ENCODE measurements at regions not wholly inside any gene's neighbourhood (a gene's known extent, or its start where the extent isn't known, plus 50 kb on each side); places are given as distances from the start of the nearest gene placed in this dataset.

DNA sequence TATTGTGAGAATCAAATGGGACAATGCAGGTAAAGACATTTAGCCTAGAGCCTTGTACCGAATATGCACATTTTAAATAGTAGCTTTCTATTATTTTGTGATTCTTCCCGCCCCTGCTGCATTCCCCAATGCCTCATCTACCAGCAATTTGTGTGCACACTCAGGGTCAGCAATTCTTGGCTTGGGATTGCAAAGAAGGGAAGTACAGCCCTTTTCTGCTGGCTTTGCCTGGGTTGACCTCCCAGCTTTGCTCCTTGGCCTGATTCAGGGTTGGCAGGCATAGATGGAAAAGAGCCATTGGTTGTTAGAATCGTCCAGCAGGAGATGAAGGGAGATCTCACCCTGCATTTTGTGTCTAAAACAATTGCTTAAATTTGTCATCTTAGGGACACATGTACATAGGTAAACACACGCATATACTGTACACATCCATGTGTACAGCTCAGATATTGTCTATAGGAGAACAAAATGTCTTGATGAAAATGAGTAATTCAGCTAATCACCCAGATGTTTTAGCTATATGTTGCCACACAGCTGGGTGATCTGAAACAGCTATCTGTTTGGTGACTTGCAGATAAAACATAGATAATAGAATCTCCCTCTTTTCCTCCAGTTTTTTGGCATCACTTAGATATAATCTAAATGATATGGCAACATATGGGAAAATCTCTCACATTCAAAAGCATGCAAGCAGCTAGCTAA lies 340.9 kb upstream of the TBL1XR1 start:
- CTCF ChIA-PET = interaction anchor here (0.7 to 1.0 kb wide), 3 partner anchors 13 to 19 kb away, joined by 3 read pairs; no protein-coding TSS in a partner anchor
- DNase-seq (ENCODE audit: low read depth, low spot score) = no peak
- POLR2A ChIA-PET = no interaction called here
- no peak overlapping the region for H3K4me3 ChIP-seq (ENCODE audit: low read depth, low read length)
- TF ChIP-seq, protein P1, sequence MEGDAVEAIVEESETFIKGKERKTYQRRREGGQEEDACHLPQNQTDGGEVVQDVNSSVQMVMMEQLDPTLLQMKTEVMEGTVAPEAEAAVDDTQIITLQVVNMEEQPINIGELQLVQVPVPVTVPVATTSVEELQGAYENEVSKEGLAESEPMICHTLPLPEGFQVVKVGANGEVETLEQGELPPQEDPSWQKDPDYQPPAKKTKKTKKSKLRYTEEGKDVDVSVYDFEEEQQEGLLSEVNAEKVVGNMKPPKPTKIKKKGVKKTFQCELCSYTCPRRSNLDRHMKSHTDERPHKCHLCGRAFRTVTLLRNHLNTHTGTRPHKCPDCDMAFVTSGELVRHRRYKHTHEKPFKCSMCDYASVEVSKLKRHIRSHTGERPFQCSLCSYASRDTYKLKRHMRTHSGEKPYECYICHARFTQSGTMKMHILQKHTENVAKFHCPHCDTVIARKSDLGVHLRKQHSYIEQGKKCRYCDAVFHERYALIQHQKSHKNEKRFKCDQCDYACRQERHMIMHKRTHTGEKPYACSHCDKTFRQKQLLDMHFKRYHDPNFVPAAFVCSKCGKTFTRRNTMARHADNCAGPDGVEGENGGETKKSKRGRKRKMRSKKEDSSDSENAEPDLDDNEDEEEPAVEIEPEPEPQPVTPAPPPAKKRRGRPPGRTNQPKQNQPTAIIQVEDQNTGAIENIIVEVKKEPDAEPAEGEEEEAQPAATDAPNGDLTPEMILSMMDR (IDR thresholded peaks at IDR 0.05; ENCODE audit: insufficient read depth, low read length, missing control alignments) = no peak

DNA sequence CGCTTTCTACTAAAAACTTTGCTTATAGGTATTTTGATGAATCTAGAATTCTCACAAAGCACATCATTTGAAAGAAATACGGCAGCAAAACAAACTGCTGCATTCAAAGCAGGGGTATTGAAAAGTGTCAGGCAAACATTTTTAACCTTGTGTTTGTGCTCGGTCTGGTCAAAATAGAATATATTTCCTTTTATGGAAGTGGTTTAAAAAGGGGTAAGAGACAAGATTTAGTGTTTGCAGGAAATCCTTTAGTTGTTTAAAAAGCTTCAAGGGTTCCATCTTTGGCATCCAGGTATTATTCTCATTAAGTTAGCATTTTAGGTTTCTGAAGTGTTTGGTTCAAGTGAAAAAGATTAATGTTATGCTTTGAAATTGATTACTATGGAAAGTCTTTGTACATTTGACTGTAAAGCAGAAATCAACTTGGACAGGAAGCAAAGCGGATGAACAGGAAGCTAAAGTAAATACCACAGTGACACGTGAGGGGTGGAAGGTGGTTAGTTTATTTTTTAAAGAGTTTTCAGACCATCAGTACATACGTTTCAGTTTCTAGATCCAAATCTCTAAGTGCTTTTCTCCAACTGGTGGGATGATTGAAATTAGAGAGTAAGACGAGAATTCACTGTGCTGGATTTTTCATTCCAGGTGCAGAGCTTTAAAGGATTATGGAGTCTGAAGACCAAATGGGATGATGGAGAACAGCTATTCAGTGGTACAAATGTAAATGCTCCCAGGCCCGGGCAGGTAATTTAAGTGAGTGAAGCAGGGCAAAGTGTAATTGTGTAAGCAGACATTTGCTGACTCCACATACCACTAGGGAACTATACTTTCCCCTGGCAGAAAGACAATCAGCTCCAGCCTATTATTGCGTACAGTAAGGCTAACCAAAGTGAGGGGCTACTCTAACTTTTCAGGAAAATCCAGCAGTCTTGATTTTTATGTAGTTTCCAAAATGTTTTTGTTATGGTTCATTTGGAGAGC lies 341.8 kb upstream of the TBL1XR1 start:
- POLR2A ChIA-PET = no interaction called here
- CTCF ChIA-PET = no interaction called here
- TF ChIP-seq, protein P1 (IDR thresholded peaks at IDR 0.05; ENCODE audit: insufficient read depth, low read length, missing control alignments) = no peak
- H3K4me3 ChIP-seq (ENCODE audit: low read depth, low read length) = no peak overlapping the region
- no peak for DNase-seq (ENCODE audit: low read depth, low spot score)

GRCh38 chr3:177541541-177541940 lies 344.3 kb upstream of the TBL1XR1 start:
- TF ChIP-seq, protein P1 (IDR thresholded peaks at IDR 0.05; ENCODE audit: insufficient read depth, low read length, missing control alignments) = no peak
- POLR2A ChIA-PET = no interaction called here
- no peak overlapping the region for H3K4me3 ChIP-seq (ENCODE audit: low read depth, low read length)
- CTCF ChIA-PET = no interaction called here
- no peak for DNase-seq (ENCODE audit: low read depth, low spot score)

DNA sequence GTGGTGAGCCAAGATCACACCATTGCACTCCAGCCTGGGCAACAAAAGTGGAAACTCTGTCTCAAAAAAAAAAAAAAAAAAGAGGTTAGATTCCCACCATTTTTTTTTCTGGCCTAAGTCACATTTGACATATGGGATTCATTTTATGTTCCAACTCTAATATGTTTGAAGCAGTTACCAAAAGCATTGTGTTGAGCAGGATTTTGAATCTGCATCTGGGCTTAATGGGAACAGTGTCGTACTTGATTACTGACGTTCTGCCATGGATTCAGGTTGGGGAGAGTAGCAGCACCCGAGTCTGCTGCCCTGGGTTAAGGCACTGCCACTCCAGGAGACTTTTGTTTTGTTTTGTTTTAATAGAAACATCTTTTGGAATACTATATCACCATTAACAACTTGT lies 348.7 kb upstream of the TBL1XR1 start:
- CTCF ChIA-PET = no interaction called here
- POLR2A ChIA-PET = no interaction called here
- H3K4me3 ChIP-seq (ENCODE audit: low read depth, low read length) = no peak overlapping the region
- DNase-seq (ENCODE audit: low read depth, low spot score) = no peak
- TF ChIP-seq, protein P1 (IDR thresholded peaks at IDR 0.05; ENCODE audit: insufficient read depth, low read length, missing control alignments) = no peak

DNA sequence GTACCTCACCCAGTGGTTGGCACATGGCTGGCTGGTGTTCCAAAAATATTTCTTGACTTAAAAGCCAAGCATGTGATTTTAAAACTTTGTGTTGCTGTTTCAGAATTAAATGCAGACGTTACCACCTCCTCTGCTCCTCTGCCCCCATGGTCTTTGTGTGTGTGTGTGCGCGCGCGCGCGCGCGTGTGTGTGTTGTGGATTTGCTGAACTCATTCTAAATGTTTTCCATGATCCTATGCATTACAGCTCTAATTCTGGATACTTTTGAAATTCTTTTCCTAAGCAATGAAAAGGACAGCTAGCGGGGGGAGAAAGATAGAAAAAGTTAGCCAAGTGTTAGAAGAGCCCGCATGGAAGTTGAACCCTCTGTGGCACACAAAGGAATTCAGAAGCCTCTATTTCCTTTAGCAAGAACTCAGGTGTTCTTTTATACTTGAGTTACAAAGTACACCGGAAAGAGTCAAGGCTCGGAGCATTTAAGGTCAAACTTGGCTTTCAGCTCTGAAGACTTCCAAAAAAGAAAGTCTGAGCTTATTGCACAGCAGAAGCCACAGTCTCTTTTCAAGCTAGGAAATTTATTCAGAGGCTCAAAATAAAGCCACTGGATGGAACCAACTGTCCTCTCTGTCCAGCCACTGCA lies 350.5 kb upstream of the TBL1XR1 start:
- ChIA-PET CTCF (interaction anchor here (0.7 kb wide), 1 partner anchor 9 kb away, joined by 3 read pairs; no protein-coding TSS in a partner anchor), POLR2A (interaction anchor here (0.6 kb wide), 1 partner anchor 32 kb away, joined by 3 read pairs; no protein-coding TSS in a partner anchor)
- TF ChIP-seq, protein P1 (IDR thresholded peaks at IDR 0.05; ENCODE audit: insufficient read depth, low read length, missing control alignments) = no peak
- no peak for DNase-seq (ENCODE audit: low read depth, low spot score)
- H3K4me3 ChIP-seq (ENCODE audit: low read depth, low read length) = no peak overlapping the region

Data from AG04449 (cell line).